ENCODE measurements at regions not wholly inside any gene's neighbourhood (a gene's known extent, or its start where the extent isn't known, plus 50 kb on each side); places are given as distances from the start of the nearest gene placed in this dataset.

- no peak for TF ChIP-seq ZNF565 (CRISPR knock-in tag; conservative IDR thresholded peaks at IDR 0.05; ENCODE audit: low read depth)
- no peak for TF ChIP-seq POU6F1 (CRISPR knock-in tag; IDR thresholded peaks at IDR 0.05; ENCODE audit: borderline replicate concordance, low read depth)
These were observed 58.2 kb downstream of the SMIM38 start for GRCh38 chr11:69213964-69214363.
